Prostate gland (tissue), 2 donors: ENCODE measurements at regions not wholly inside any gene's neighbourhood (a gene's known extent, or its start where the extent isn't known, plus 50 kb on each side); places are given as distances from the start of the nearest gene placed in this dataset.

Experiments
- POLR2A ChIP-seq: fragments of 450-650 bp; IDR thresholded peaks from one replicate; pipeline ENCODE4 v1.6.1; 2016; ENCODE audit warnings: antibody characterized with exemption, mild to moderate bottlenecking
- TF ChIP-seq, protein P1 (sequence below), 4 experiments: fragments of 200-600 bp in 2 of 4; fragments of 450-650 bp in 2 of 4; sonication (generic) in 2 of 4; IDR thresholded peaks; 1 replicate in 3 of 4; 2 replicates in 1 of 4; pipeline ENCODE4 v1.5.1; 2016 to 2019; ENCODE audit warnings: antibody characterized with exemption in 4 of 4, mild to moderate bottlenecking in 2 of 4, moderate library complexity in 2 of 4

DNA sequence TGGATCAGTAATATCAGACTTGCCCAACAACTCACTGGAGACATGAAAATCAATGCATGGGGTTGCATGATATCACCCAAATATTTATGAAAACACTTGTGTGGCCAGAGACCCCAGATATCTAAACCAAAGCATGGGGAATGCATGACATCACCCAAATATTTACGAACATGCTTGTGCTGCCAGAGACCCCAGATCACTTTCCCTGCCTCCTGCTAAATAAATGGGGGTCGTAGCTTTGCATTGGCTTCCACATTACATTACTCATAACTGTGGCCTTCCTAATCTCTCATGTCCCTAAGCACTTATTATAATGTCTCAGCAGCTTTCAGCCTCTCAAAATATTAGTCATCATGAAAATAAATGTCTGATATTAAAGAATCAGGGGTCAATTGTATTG lies 838.0 kb upstream of the DEFB115 start:
- no peak for TF ChIP-seq POLR2A
- TF ChIP-seq, protein P1, sequence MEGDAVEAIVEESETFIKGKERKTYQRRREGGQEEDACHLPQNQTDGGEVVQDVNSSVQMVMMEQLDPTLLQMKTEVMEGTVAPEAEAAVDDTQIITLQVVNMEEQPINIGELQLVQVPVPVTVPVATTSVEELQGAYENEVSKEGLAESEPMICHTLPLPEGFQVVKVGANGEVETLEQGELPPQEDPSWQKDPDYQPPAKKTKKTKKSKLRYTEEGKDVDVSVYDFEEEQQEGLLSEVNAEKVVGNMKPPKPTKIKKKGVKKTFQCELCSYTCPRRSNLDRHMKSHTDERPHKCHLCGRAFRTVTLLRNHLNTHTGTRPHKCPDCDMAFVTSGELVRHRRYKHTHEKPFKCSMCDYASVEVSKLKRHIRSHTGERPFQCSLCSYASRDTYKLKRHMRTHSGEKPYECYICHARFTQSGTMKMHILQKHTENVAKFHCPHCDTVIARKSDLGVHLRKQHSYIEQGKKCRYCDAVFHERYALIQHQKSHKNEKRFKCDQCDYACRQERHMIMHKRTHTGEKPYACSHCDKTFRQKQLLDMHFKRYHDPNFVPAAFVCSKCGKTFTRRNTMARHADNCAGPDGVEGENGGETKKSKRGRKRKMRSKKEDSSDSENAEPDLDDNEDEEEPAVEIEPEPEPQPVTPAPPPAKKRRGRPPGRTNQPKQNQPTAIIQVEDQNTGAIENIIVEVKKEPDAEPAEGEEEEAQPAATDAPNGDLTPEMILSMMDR (IDR thresholded peaks at IDR 0.05) = no peak
